Hematopoietic multipotent progenitor cell (in vitro differentiated cells): ENCODE measurements at regions not wholly inside any gene's neighbourhood (a gene's known extent, or its start where the extent isn't known, plus 50 kb on each side); places are given as distances from the start of the nearest gene placed in this dataset.
"Not testable (repeated sequence)": the region's sequence is repeated elsewhere in the genome, so short reads cannot be mapped to it uniquely, and the experiment has no call there.

Experiments
- DNase-seq, 3 donors: peaks; one replicate each; pipeline ENCODE4 v3.0.0-alpha.2; 2011 to 2015; ENCODE audit warnings: low read depth in 2 of 3, low spot score in 2 of 3

DNA sequence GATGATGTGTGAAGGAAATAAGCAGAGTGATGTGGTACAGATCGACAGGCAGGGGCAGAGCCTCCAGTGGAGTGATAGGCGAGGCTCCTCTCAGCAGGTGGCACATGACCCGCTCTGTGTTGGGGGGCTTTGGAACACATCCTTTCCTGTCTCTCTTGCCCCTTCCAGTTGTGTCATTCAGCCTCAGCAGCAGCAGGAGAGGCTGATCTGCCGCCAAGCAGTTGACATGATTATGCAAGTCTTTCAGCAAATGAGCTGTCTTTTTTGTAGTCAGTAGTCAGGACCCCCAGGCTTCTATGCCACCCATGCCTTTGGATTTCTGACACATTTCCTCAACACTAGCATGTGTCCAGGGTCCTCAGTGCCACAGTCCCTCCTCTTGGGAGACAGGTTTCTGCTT lies 307.1 kb upstream of the C1orf174 start:
- no peak for DNase-seq

DNA sequence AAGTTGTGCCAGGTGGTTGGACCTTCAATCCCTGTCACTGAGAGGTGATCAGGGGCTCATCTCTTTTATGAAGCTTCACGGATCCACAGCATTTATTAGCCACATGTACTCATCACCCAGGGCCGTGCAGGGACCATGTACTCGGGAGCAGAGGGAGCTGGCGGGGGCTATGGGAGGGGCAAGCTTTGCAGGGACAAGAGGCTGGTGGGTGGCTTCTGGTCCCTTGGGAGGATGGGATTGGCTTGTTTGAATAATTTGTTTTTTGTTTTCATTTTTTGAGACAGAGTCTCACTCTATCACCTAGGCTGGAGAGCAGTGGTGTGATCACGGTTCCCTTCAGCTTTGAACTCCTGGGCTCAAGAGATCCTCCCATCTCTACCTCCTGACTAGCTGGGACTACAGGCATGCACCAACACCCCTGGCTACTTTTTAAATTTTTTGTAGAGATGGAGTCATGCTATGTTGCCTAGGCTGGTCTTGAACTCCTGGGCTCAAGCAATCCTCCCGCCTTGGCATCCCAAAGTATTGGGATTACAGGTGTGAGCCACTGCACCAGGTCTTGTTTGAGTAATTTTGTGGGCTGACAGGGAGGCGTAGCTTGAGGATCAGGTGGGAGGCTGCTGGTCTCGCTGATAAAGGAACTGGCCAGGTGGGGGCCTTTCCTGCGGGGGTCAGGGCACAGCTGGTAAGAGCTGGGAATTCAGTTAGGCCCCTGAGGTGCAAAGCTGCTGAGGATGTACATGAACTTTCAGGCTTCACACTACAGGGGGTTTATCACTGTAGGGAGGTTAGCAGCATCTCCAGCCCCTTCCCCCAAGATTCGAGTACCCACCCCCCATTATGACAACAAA lies 308.0 kb upstream of the C1orf174 start:
- no peak for DNase-seq

DNA sequence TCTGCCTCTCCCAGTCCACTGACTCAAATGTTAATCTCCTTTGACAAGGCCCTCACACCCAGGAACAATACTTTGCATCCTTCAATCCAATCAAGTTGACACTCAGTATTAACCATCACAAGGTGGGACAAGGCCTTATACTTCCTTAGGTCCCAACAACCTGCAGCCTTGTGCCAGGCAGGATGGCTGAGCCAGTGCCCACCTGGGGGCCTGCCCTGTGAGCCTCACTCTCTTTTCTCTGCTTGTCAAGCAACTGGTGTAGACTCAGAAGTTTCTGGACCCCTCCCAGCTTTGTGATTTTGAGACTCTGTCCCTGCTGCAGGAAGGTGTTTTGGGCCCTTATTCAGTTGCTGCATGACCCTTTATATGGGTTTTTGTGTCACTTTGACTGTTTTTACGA lies 310.0 kb upstream of the C1orf174 start:
- DNase-seq = no peak

DNA sequence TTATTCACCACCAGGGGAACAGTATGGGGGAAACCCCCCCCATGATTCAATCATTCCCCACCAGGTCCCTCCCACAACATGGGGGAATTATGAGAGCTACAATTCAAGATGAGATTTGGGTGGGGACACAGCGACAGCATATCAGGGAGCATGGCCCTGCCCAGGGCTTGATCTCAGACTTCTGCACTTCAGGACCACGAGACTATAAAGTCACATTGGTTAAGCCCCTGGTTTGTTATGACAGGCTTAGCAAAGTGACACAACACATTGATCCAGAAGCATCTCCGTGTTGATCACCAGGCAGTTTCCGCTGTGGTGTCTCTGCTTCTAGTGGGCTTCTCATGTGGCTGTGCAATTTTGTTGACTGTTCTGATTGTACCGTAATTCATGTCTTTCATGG lies 312.7 kb upstream of the C1orf174 start:
- no peak for DNase-seq

DNA sequence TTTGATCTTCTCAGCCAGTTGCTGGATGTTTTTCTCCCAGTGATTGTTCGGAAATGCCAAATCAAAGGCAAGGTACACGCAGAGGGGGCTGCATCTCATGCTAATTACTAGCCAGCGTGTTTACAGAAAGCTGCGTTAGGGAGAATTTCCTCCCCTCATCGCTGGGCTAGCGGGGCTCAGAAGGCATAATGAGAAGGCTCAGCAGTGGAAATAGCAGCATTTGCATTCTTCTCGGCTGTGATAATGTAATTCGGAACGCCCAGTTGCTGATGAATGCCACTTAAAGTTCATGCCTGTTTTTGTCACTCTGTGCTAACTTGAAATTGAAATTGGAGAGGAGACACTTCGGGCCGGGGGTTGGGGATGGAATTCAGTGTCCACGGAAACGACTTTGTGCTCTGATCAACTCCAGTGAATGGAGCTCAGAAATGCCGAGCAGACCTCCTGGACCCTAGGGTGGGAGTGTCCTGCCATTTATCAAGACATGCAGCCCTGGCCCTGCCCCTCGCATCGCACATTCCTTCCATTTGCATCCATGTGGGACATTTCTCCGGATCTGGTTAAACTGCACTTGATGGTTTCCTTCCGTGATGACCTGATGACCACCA lies 313.4 kb upstream of the C1orf174 start:
- DNase-seq = no peak

DNA sequence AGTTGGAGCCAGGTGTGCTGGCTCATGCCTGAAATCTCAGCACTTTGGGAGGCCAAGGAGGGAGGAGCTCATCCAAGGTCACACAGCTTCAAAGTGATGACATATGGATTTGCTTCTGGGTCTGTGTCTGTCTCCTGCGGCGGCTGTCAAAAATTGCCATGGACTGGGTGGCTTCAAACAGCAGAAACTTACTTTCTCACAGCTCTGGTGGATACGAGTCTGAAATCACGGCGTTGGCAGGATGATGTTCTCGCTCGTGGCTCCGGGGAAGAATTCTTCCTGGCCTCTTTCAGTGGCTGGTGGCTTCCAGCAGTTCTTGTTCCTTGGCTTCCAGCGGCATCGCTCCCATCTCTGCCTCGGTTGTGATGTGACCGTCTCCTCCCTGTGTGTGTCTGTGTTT lies 314.8 kb upstream of the C1orf174 start:
- no peak for DNase-seq

DNA sequence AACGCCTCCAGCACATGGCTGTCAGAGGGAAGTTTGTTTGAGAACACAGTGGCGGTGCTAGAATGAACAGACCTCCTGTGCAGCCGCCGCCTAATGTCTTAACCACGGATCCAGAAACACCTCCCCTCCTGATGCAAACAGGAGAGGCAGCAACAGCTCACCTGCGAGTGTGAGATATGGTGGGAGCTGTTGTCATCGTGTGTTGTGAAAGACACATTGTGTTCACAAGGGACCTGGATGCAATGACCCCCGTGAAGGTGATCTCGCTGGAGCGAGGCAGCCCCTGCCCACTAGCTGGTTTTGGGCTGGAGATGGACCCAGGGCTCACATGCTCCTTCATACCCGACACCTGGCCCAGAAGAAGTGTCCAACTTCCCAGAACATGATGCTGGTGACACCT lies 315.3 kb upstream of the C1orf174 start:
- no peak for DNase-seq

DNA sequence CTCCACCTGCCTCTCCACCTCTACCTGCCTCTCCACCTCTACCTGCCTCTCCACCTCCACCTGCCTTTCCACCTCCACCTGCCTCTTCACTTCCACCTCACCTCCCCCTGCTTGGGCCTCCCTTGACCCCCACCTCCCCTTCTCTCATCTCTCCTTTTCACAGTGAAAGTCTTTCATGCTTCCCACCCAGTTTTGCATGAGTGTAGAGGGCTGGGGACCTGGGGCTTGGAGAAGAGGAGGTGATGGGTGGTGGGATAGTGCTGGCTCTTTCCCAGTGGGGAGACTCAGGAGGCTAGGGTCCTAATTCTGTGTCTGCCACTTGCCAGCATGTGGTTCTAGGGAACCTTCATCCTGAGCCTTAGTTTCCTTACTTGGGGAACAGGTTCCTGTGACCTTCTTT lies 316.2 kb upstream of the C1orf174 start:
- no peak for DNase-seq

DNA sequence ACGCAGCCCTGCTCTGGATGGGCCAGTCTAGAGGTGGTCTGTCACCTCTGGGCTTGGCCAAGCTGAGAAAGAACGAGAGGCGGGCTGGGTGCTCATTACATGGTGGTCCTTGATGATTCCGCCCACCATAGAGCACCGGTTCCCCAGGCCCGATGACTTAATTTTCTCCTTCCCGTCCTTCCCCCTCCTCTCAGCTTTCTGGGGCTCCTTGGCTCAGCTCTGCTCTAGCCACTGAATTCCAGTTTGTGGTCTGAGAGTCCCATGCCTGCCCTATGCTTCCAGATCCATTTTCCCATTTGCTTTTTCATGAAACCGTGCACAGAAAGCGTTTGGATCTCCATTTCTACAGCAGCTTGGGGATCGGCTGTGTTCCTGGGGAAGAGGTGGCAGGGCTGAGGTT lies 318.5 kb upstream of the C1orf174 start:
- no peak for DNase-seq

DNA sequence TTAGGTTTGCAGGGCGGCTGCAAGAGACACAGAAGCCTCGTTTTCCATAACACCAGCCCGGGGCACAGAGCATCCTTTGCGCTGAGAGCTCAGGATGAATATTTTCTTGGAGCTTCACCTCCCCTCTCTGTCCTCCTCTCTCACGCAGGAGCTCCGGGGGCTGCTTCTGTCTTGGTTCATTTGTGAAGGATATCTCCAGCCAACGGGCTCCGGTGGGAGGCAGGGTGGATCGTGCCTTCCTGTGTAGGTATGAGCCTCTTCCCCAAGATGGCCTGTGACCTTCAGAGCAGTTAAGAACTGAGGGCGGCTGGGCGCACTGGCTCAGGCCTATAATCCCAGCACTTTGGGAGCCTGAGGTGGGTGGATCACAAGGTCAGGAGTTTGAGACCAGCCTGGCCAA lies 319.0 kb upstream of the C1orf174 start:
- no peak for DNase-seq

DNA sequence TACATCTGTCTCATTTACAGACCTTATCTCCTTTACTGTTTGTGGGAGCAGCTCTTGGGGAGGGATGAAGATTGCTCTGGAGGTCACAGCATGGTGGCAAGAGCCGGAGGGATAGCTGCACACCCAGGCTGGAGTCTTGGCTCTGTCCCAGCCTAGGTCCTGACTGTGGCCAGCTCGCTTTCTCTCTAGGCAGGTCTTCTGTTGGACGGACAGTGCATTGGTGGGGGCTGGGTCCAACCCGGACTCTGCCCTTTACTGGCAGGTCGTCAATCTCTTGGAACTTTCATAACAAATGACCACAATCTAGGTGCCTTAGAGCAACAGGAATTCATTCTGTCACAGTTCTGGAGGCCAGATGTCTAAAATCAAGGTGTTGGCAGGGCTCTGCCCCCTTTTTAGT lies 319.8 kb upstream of the C1orf174 start:
- no peak for DNase-seq

DNA sequence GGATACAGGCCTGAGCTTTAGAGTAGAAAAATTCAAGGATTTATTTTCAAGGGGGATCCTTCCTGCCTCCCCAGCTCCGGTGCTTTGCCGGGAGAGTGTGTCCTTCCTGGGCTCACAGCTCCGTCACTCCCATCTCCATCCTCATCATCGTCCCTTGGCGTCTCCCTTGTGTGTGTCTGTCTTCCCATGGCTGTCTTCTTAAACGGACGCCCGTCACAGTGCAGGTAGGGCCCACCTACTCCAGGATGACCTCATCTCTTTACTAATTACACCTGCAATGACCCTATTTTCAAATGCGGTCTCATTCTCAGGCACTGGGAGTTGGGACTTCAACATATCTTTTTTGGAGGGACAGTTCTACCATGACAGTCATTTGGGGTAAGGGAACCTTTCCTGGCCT lies 320.3 kb upstream of the C1orf174 start:
- no peak for DNase-seq

DNA sequence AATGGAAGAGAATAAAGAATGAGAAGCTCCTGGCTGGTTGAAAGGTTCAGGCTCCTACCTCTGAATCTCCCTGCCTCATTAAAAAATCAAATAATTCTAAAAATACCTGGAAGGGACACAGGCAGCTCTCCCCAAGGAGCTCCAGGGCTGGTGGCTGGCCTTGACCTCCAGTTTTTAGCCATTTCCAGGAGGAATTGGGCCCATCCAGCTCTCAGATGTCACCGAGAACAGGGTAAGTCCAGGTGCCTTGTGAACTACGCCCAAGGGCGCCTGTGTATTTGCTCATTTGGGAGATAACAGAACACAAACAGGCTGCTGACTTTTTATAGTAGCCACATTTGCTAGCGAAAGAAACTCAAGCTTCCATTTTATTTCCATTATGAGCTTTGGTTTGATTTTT lies 321.0 kb upstream of the C1orf174 start:
- no peak for DNase-seq

DNA sequence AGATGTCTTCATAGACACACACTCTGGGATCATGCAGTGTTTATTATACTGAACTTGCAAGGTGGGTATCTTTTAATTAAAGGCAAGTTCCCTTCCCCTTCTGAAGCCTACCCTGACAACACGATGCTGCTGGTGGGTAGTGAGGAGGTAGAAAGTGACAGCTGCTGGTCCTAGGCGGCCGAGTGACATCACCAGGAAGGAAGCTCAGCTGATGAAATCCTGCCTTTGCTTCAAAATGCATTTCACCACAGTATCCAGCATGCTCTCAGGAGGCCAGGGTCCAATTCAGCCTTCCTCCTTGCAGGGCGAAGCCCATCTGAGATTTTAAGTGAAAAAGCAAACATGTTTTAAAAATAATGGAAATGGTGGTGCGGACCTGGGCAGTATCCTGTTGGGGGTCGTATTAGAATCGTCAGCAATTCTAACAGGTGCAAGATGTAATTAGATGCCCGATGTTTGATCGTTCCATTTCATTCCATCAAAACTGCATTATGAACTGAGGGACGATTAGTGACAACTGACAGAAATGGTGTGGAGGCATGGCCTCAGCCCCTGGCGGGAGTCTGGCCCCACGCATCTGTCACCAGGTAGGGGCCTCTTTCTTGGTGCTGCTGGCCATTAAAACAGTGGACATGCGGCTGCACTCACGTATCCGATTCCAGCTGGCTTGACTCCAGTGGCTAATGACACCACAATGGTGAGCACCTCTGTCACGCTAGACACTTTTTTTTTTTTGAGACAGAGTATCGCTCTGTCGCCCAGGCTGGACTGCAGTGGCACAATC lies 324.8 kb upstream of the C1orf174 start:
- no peak for DNase-seq

DNA sequence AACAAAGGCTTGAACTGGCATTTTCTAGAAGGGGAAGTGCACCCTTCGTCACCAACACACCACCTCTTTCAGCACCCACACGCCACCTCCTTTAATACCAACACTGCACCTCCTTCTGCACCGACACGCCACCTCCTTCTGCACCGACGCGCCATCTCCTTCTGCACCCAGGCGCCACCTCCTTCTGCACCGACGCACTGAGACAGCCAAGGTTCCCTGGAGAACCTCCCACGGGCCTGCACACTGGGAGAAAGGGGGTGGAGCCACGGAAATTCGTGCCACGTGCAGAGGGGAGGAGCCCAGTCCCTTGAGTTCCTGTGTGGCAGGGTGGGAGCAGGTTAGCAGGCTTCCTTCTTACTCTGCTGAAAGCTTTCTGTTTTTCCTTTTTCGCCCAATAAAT lies 327.9 kb upstream of the C1orf174 start:
- no peak for DNase-seq

DNA sequence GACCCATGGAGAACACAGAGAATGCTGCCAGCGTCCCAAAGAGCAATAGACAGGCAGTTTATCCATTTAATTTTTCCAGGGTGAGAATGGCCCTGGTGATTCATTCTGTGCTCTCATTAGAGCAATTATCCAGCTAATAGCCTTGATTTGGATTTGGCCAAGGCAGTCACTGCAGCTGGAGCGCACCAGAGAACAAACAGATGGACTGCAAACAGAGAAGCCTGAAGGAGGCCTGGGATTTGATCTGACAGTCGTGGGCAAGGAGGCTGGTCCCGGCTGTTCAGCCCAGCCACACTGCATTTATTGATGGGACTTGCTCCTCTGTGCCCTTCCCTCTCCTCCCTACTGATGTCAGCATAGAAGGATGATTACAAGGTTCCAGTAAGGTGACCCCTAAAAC lies 353.9 kb upstream of the C1orf174 start:
- DNase-seq = no peak

DNA sequence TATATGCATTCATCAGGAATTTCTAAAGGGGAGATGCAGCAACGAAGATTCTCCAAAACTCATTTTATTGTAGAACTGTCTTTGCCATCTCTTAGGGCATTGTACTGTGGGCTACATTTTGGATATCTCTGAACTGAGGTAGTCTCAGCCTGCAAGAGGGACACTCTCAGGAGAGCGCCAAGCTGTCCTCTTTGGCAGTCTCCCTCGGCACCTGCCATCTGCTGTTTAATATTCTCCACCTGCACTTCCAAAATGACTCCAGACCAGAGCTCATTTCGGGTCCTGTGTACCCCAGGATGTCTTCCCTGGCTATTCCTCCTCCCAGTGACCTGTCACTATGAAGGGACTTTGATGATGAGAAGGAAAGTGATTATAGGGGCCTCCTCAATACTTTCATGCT lies 356.3 kb upstream of the C1orf174 start:
- DNase-seq = no peak

DNA sequence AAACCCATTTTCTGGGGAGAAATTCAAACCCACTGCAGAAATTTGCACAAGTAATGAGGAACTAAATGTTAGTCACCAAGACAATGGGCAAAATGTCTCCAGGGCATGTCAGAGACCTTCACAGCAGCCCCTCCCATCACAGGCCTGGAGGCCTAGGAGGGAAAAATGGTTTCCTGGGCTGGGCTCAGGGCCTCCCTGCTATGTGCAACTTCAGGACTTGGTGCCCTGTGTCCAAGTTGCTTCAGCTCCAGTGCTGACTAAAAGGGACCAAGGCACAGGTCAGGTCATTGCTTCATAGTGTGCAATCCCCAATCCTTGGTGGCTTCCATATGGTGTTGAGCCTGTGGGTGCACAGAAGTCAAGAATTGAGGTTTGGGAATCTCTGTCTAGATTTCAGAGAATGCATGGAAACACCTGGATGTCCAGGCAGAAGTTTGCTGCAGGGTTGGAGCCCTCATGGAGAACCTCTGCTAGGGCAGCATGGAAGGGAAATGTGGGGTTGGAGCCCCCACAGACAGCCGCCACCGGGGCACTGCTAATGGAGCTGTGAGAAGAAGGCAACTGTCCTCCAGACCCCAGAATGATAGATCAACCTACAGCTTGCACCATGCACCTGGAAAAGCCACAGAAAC lies 358.2 kb upstream of the C1orf174 start:
- DNase-seq = not testable (repeated sequence)

DNA sequence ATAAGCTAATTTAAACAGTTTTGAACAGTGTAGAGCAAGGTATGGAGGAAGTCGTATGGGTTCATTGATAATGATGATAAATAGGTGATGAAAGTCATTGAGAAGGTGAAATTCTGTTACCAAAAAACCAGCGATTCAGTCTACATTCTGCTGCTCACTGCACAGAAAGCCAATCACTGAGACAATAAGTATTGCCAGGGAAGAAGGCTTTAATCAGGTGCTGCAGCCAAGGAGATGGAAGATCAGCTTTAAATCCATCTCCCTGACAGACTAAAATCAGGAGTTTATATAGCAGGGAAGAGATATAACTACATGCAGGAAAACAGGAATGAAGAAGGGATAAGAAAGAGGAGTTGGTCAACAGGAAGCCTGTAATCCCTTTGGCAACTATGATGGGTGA lies 361.3 kb upstream of the C1orf174 start:
- no peak for DNase-seq

DNA sequence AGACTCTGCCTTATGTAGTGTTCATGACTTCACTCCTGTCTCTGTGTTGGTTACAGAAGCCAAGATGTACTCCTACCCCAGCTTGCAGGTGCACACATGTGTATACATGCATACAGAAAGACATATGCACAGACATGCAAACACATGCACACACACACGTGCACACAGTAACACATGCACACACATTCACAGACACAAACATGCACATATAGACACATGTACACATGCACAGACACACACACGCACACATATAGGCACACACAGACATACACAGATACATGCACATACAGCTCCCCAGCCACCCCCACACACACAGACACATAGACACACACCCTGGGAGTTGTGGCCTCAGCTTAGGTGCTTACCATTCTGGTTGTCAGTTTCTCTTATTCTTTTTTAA lies 362.6 kb upstream of the C1orf174 start:
- DNase-seq = no peak

DNA sequence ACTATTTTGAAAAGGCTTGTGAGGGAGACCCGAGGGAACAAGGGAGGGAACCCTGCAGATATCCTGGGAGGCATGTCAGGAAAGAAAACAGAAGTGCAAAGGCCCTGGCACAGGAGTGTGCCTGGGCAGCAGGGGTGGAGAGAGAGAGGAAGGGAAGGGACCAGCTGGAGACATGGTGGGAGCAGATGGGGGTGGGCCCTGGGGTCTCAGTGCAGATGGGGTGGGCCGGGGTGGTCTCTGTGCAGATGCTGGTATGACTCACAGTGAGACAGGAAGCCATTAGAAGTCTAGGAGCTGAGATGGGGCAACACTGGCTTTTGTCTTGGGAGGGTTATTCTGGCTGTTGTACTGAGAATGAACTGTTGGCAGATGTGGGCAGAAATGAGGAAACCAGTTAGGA lies 363.6 kb upstream of the C1orf174 start:
- no peak for DNase-seq
